ENCODE measurements at regions not wholly inside any gene's neighbourhood (a gene's known extent, or its start where the extent isn't known, plus 50 kb on each side); places are given as distances from the start of the nearest gene placed in this dataset.
A peak's percentile ranks its signal among the peaks of the same experiment; 100 is the strongest.

DNA sequence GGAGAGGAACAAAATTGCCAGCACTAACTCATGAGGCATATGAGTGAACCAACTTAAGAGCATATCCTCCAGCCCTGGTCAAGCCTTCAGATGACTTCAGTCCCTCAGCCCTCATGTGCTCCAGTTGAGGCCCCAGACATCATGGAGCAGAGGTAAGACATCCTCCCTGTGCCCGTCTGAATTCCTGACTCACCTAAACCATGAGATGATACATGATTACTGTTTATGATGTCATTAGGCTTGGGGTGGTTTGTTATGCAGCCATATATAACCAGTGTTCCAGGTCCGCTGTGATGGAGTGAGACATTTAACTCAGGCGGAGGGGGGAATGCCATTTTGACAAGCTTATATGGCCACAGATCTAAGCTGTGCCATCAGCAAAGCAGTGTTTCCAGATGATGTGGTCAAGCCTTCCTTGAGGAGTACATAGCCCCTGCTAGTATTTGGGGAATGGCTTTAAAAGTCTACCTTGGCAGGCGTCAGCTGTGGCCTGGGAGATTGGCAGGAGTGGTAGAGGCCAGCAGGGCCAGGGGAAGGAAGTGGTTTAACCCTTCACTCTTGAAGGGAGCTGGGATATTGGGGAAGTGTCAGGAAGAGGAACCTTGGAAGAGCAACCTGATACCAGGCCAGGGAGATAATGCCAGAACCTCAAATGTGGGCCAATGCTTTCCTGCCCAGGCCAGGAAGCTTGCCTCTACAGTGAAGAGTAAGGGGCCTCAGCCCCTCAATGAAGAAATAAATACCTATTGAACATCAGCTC is 343.0 kb upstream of the PODXL start:
- no peak for DNase-seq (ENCODE audit: low read depth, low spot score)

DNA sequence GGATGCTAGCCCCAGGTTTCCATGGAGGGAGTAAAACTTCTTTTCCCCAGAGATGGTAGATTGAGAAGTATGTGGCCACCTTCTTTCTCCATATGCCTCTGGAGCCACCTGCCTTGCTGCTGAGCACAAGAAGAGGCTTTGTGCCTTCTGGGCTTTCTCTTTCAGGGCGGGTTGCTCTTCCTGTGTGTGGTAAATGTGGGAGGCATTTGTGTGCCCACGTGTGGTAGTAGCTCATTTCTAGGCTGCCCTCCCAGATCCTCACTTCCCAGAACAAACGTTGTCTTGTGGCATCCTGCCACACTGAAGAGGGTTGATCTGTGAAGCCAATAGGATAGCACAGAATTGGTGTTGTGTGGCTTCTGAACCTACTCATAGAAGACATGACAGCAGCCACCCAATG is 342.0 kb upstream of the PODXL start:
- peak; percentile 44 for DNase-seq (ENCODE audit: low read depth, low spot score)

GRCh38 chr7:131897790-131898165 is 341.4 kb upstream of the PODXL start:
- no peak for DNase-seq (ENCODE audit: low read depth, low spot score)

DNA sequence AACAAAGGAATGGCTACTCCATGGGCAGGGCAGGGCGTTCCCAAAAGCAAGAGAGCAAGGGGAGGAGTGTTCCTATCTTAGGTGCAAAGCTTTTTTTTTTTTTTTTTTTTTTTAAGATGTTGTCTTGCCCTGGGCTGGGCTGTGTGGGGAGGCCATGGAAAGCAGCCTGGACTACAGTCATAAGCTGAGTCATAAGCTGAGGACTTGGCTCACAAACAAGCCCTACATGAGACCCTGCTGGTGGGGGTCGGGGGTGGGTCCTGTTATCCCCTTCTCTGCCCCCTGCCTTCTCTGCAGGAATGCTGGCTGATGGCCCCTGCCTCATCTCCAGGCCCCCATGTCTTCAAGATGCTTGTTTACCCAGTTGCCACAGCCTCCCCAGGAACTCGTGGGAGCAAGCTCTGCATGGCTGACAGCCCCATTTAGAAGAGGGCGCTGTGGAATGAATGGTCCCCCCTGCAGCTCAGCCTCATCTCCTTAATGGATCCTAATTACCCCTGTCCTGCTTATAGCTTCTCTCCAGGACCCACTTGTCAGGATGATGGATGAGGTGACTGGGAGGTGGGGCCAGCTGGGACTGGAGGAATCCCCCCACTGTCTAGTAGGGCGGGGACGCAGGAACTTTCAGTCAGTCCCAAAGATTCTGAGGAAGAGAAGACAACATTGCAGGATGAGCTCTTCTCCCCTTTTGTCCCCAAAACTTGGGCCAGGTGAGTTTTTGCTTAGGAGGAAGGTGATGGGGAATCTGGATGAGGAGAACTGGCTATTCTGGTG is 340.8 kb upstream of the PODXL start:
- peak; percentile 89 for DNase-seq (ENCODE audit: low read depth, low spot score)

DNA sequence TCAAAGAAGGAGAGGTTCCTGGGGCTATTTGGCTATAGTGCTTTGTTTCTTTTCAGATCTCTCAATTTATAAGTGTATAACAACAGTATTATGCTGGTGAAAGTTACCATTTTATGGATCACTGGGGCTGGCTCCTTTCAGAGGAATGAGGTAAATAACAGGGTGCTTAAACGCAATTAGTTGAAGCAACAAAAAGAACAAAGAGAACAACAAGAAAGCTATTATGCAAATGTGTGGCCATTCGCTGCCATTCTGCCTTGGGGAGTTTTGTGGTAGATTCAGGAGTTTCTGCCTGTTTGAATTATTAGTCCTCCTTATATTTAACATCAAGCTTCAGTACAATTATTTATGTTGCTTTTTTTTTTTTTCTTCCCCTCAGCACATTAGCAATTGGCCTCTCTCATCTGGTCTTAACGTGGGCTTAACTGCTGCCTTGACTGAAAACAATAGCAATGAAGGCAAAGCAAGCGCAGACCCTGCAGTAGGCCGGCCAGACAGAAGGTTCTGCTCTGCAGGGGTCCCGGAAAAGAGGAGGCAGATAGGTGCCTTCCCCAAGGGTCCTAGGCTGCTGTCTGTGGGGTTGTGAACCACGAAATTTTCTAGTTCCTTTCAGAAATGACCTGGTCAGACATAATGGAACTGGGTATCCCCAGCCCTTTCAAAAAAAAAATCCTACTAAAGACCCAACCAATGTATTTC is 339.9 kb upstream of the PODXL start:
- peak; percentile 42 for DNase-seq (ENCODE audit: low read depth, low spot score)

GRCh38 chr7:131895541-131896164 is 339.2 kb upstream of the PODXL start:
- peak; percentile 93 for DNase-seq (ENCODE audit: low read depth, low spot score)

DNA sequence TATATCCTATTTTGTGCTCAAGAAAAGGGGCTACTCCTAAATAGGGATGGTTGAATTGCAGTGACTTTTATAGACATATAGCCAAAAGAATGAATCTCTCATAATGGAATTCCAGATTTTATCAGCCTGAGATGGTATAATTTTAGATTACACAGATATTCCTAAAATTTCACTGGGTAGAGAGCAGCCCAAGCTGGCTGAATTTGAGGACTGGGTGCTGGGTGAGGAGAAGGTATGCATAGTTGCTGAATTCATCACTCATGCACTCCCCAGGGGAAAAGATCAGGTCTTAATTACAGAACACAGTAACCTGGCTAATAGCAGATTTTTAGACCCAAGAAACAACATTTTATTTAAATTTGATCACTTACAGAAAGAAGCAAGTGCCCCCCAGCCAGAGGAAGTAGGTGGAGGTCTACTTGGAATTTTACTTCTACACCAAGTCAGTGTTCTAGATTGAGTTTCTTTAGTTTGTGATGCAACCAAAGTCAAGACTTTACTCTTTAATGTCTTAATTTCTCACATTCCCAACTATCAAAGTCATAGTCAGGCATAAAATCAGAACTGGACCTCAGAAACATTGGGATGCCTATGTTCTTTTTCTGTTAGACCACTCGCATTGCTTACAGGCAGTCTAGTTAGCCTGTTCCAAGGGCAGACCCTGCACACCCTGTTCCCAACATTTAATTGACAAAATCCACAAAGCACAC is 337.4 kb upstream of the PODXL start:
- DNase-seq (ENCODE audit: low read depth, low spot score) = peak; percentile 24

GRCh38 chr7:131890176-131890575 is 333.7 kb upstream of the PODXL start:
- DNase-seq (ENCODE audit: low read depth, low spot score) = peak; percentile 73

- peak; percentile 85 for DNase-seq (ENCODE audit: low read depth, low spot score)
These were observed 333.2 kb upstream of the PODXL start for GRCh38 chr7:131889572-131890150.

DNA sequence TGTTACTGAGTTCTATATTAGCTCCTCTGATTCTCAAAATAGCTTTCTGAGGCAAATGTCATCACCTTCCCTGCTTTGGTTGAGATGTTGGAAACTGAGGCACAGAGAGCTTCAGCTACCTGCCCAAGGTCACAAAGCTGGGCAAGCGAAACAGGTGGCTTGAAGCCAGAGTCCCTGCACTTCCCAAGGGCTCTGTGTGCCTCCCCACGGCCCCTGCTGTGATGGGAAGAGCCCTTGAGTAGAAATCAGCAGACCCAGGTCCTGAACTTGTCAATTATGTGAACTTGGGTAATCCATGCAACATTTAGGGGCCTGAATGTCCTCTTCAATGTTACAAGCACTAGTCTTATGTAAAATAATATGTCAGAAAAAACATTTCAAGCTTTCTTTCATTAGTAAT is 327.3 kb upstream of the PODXL start:
- DNase-seq (ENCODE audit: low read depth, low spot score) = no peak

DNA sequence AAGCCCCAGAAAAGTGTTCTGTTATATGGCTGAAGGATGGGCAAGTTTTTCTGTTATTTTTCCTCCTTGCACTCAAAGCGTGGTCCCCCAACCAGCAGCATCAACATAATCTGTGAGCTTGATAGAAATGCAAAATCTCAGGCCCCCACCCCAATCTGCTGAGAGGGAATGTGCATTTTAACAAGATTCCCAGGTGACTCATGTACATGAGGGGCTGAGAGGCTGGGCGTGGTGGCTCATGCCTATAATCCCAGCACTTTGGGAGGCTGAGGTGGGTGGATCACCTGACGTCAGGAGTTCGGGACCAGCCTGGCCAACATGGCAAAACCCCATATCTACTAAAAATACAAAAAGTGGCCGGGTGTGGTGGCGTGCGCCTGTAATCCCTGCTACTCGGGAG is 326.8 kb upstream of the PODXL start:
- DNase-seq (ENCODE audit: low read depth, low spot score) = no peak

DNA sequence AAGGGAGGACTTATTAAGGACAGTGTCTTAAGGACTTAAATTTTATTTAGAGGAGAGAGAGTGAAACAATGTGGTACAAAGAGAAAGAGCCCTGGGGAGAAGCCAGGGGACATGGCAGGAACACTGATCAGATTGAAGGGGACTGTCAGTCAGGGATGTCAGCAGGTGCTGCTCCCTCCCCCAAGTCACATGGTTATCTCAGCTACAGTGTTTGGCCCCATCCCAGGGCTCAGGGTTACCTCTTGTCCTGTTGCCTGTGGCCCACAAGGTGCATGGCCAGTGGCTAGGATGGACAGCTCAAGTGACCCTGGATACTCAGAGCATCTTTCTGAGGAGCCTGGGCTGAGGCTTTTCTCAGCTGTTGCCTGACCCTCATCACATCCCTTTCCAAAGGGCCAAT is 325.9 kb upstream of the PODXL start:
- no peak for DNase-seq (ENCODE audit: low read depth, low spot score)

- no peak for DNase-seq (ENCODE audit: low read depth, low spot score)
These were observed 323.6 kb upstream of the PODXL start for GRCh38 chr7:131880078-131880477.

DNA sequence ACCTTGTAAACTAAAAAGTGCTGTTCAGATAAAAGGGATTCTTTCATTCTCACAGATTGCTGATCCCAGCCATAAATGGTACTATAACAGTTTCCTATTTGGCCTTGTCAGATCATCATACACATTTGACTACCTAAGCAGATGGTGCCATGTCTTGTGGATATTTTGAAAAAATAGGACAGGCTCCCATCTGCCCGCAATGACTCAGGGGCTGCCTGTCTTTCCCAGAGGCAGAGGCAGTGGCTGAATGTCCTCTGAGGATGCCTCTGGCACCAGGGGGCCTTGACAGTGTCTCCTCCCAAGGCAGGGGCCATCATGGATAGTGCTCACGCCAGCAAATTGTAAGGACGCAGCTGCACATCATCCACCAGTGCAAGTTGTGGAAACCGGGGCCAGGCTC is 323.0 kb upstream of the PODXL start:
- no peak for DNase-seq (ENCODE audit: low read depth, low spot score)

GRCh38 chr7:131878777-131879176 is 322.3 kb upstream of the PODXL start:
- DNase-seq (ENCODE audit: low read depth, low spot score) = no peak

DNA sequence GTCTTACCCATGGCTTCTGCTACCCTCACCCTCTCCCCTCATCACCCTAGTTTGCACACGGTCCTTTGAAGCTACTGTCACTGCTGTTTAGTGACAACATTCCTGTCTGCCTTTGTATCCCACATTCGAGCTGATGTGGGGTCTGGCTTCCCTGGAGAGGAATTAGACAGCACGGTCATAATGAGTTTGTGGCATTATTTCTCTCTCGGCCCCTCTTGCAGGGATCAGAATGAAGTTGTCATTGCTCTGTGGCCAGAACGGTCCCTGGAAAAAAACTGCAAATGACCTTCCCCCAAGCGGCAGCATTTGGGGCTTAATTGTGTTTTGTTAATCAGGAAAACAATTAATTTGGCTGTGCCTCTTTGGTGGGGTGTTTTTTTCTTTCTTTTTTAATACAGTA is 317.2 kb upstream of the PODXL start:
- no peak for DNase-seq (ENCODE audit: low read depth, low spot score)

GRCh38 chr7:131869986-131870385 is 313.6 kb upstream of the PODXL start:
- no peak for DNase-seq (ENCODE audit: low read depth, low spot score)

DNA sequence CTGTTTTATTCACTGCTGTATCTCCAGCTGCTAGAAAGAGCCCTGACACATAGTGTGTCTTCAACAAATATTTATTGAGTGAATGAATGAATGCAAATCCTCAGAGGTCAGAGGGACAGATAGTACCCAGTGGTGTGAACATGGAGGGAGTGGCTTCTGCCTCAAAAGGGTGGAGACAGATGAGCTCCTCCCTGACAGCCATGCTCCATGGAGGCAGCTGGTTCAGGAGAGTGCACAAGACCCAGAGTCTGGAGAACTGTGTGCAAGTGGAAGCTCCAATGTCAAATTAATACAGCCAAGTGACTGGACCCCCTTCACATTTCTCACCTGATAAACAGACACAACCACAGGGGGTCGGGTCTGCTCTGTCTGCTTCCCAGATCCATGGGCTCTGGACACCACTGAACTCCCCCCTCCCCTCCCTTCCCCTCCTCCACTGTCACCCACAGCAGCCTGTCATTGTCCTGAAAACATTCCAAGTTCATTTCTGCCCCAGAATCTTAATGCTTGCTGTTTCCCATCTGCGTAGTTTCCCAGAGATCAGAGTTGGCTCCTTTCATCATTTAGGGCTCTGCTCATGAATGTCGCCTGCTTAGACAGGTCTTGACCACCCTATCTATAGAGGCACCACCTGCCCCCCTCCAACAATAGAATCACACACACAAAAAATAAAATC is 312.9 kb upstream of the PODXL start:
- no peak for DNase-seq (ENCODE audit: low read depth, low spot score)

DNA sequence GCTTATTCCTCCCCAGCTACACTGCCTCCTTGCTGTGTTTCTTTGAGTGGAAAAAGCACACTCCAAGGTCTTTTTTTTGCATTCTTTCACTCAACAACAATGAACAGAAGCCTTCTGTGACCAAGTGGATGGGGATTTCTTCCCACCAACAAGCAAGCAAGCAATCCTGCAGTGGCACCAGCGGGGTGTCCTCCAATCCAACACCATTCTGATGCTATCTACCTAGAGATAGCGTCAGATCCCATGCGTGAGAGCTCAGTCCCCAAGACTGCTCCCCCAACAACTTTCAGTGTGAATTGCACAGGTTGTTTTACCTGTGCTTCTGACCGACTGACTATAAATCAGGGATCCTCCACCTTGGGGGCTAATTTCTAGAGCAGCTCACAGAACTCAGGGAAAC is 311.0 kb upstream of the PODXL start:
- DNase-seq (ENCODE audit: low read depth, low spot score) = no peak

GRCh38 chr7:131865911-131866310 is 309.5 kb upstream of the PODXL start:
- DNase-seq (ENCODE audit: low read depth, low spot score) = no peak
